B cell (primary cell): ENCODE measurements at regions not wholly inside any gene's neighbourhood (a gene's known extent, or its start where the extent isn't known, plus 50 kb on each side); places are given as distances from the start of the nearest gene placed in this dataset.

Experiments used
- ATAC-seq: fragments of 200-7000 bp; cut with Tn5 transposase; one replicate; pipeline ENCODE4 v1.10.0; 2021; ENCODE audit warnings: low read depth, mild to moderate bottlenecking, moderate number of reproducible peaks, moderate library complexity
- CTCF ChIA-PET: fragments of 350-600 bp; sonication (Branson Sonifier 250); formaldehyde crosslinking; loops from one replicate; lab custom pipeline; 2021; ENCODE audit warnings: antibody characterized with exemption, inconsistent platforms; lab: Charles Lee
- POLR2A ChIA-PET: fragments of 350-600 bp; sonication (Branson Sonifier 250); formaldehyde crosslinking; loops from one replicate; lab custom pipeline; 2021; ENCODE audit warnings: antibody characterized with exemption; lab: Charles Lee
- DNase-seq: peaks from one replicate; pipeline ENCODE4 v3.0.0; 2013
- H2AFZ ChIP-seq: 2 replicates; pipeline ENCODE4 v1.6.1; 2012; ENCODE audit warnings: mild to moderate bottlenecking, low read depth, low read length; ENCODE audit not compliant: insufficient read depth, poor library complexity, severe bottlenecking
- H3K27ac ChIP-seq, 2 donors: 1 replicate in 1 of 2; 2 replicates in 1 of 2; pipeline ENCODE4 v1.5.1; 2012 to 2013; ENCODE audit warnings: low read length in 2 of 2, mild to moderate bottlenecking in 2 of 2, moderate library complexity in 1 of 2
- H3K27me3 ChIP-seq, 4 experiments: fragments of 200-600 bp in 1 of 4; sonication (generic) in 1 of 4; replicated peaks in 1 of 4; 1 replicate in 2 of 4; 2 replicates in 2 of 4; pipeline versions ENCODE4 v1.6.1 to v1.7.0; 2013 to 2016; ENCODE audit warnings: low read length in 3 of 4, mild to moderate bottlenecking in 2 of 4, mixed read lengths in 1 of 4, moderate library complexity in 1 of 4; ENCODE audit not compliant: insufficient read depth in 4 of 4, control insufficient read depth in 3 of 4; ENCODE audit errors: control extremely low read depth in 1 of 4
- H3K36me3 ChIP-seq, 2 experiments: replicated peaks in 1 of 2; 1 replicate in 1 of 2; 2 replicates in 1 of 2; pipeline versions ENCODE4 v1.6.1 to v1.7.1; 2013; ENCODE audit warnings: low read length in 1 of 2; ENCODE audit not compliant: insufficient read depth in 2 of 2, control insufficient read depth in 1 of 2; ENCODE audit errors: control extremely low read depth in 1 of 2, extremely low read depth in 1 of 2
- H3K4me1 ChIP-seq, 2 donors: fragments of 200-600 bp in 1 of 2; sonication (generic) in 1 of 2; 1 replicate in 1 of 2; 2 replicates in 1 of 2; pipeline versions ENCODE4 v1.5.1 to v1.6.1; 2013 to 2017; ENCODE audit warnings: low read length in 2 of 2; ENCODE audit not compliant: control insufficient read depth in 2 of 2, insufficient read depth in 2 of 2
- H3K4me2 ChIP-seq: replicated peaks from 2 replicates; pipeline ENCODE3; 2012; ENCODE audit warnings: mild to moderate bottlenecking, low read depth, low read length; ENCODE audit not compliant: poor library complexity, severe bottlenecking
- H3K4me3 ChIP-seq, 5 experiments: fragments of 200-600 bp in 1 of 5; sonication (generic) in 1 of 5; 1 replicate in 3 of 5; 2 replicates in 2 of 5; pipeline versions ENCODE4 v1.5.1 to v1.7.0; 2011 to 2016; ENCODE audit warnings: low read length in 4 of 5, mild to moderate bottlenecking in 4 of 5, low read depth in 2 of 5, control low read depth in 1 of 5, moderate library complexity in 1 of 5; ENCODE audit not compliant: insufficient read depth in 1 of 5; ENCODE audit errors: control extremely low read depth in 1 of 5, extremely low read depth in 1 of 5
- H3K79me2 ChIP-seq: fragments of 200-600 bp; sonication (generic); one replicate; pipeline ENCODE4 v1.6.0; 2016; ENCODE audit warnings: low read length; ENCODE audit not compliant: control insufficient read depth, insufficient read depth
- H3K9ac ChIP-seq: fragments of 200-600 bp; sonication (generic); 2 replicates; pipeline ENCODE4 v1.6.1; 2017; ENCODE audit warnings: mild to moderate bottlenecking, low read length, moderate library complexity
- H3K9me3 ChIP-seq, 3 donors: one replicate each; pipeline versions ENCODE4 v1.6.1 to v1.7.1; 2013; ENCODE audit warnings: low read length in 2 of 3; ENCODE audit not compliant: control insufficient read depth in 2 of 3, insufficient read depth in 1 of 3; ENCODE audit errors: control extremely low read depth in 1 of 3
- H4K20me1 ChIP-seq: 2 replicates; pipeline ENCODE4 v1.6.0; 2012; ENCODE audit warnings: mild to moderate bottlenecking, low read length; ENCODE audit not compliant: insufficient read depth, control insufficient read depth, poor library complexity, severe bottlenecking
- H3K27ac Mint-ChIP-seq: one replicate; pipeline ENCODE4 v1.8.0; 2021; ENCODE audit warnings: mixed read lengths
- H3K27me3 Mint-ChIP-seq: one replicate; pipeline ENCODE4 v1.8.0; 2021; ENCODE audit warnings: mixed read lengths
- H3K4me1 Mint-ChIP-seq: one replicate; pipeline ENCODE4 v1.8.0; 2021; ENCODE audit warnings: mixed read lengths
- H3K4me3 Mint-ChIP-seq: one replicate; pipeline ENCODE4 v1.8.0; 2021; ENCODE audit warnings: mixed read lengths
- H3K9me3 Mint-ChIP-seq: one replicate; pipeline ENCODE4 v1.8.0; 2022; ENCODE audit warnings: mixed read lengths; ENCODE audit not compliant: insufficient read depth
- CTCF ChIP-seq: fragments of 200-600 bp; IDR thresholded peaks from one replicate; pipeline ENCODE4 v1.8.0; 2022; ENCODE audit warnings: antibody characterized with exemption, mild to moderate bottlenecking
- EZH2 ChIP-seq: IDR thresholded peaks from 2 replicates; pipeline ENCODE4 v1.6.1; 2012; ENCODE audit warnings: borderline replicate concordance, low read depth, mild to moderate bottlenecking, moderate library complexity, low read length; ENCODE audit not compliant: insufficient read depth, poor library complexity, severe bottlenecking
- WGBS: methylation state at CpG from one replicate; pipeline ENCODE4 v1.1.5; 2013; ENCODE audit warnings: missing lambda C conversion rate; ENCODE audit not compliant: insufficient coverage; 5-methylcytosine and 5-hydroxymethylcytosine counted together
- intact Hi-C: fragments of 100-400 bp; cut with micrococcal nuclease; formaldehyde crosslinking; loops from one replicate; pipeline ENCODE4 v1.10.0; 2022

DNA sequence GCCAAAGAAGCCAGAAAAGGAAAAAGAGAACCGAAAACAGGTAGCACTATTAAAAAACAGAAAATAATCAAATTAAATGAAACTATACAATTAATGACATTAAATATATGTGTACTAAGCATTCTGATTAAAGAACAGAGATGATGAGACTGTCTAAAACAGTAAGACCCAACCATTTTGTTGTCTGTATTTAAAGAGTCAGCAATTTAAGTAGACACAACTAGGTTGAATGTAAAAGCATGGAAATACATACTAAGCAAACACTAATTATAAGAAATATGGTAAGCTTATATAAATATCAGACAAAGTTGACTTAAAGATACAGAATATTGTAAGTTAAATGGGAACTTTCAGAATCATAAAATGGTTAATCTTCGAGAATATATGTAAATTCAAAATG, 774.6 kb upstream of the RAG2 start:
- WGBS: no CpG with 5 or more reads among the region's 2 CpGs
- no peaks in the 10 kb centered on the region for H3K27me3 ChIP-seq
- Mint-ChIP-seq H3K27ac (no peak overlapping the region), H3K27me3 (no peaks in the 10 kb centered on the region), H3K4me3 (no peak overlapping the region), H3K4me1 (no peaks in the 10 kb centered on the region), H3K9me3 (peaks cover 7% of the 10 kb centered on the region)
- H3K9me3 ChIP-seq: peaks cover 1 to 7% (median 2%) of the 10 kb centered on the region in 3 donors
- H3K4me2 ChIP-seq: no peak overlapping the region
- no peaks in the 10 kb centered on the region for H4K20me1 ChIP-seq
- intact Hi-C loops: no loop called here
- CTCF ChIA-PET: no interaction called here
- no peak overlapping the region for H3K27ac ChIP-seq
- no peak overlapping the region for H3K9ac ChIP-seq
- H2AFZ ChIP-seq: no peak overlapping the region
- POLR2A ChIA-PET: no interaction called here
- H3K4me1 ChIP-seq: no peaks in the 10 kb centered on the region
- ATAC-seq: no peak
- no peaks in the 10 kb centered on the region for H3K36me3 ChIP-seq
- TF ChIP-seq CTCF: no peak
- no peak for TF ChIP-seq EZH2
- H3K79me2 ChIP-seq: no peaks in the 10 kb centered on the region
- no peak for DNase-seq
- no peak overlapping the region for H3K4me3 ChIP-seq

GRCh38 chr11:37371346-37371970, 773.4 kb upstream of the RAG2 start:
- H3K4me2 ChIP-seq: no peak overlapping the region
- H2AFZ ChIP-seq: no peak overlapping the region
- H3K9me3 ChIP-seq: peaks cover 0 to 1% (median 0%) of the 10 kb centered on the region in 3 donors
- no peaks in the 10 kb centered on the region for H3K4me1 ChIP-seq
- Mint-ChIP-seq H3K4me3 (no peak overlapping the region), H3K27me3 (no peaks in the 10 kb centered on the region), H3K27ac (no peak overlapping the region), H3K4me1 (no peaks in the 10 kb centered on the region), H3K9me3 (peaks cover 6% of the 10 kb centered on the region)
- no peaks in the 10 kb centered on the region for H3K79me2 ChIP-seq
- H3K27ac ChIP-seq: no peak overlapping the region
- intact Hi-C loops: no loop called here
- H3K36me3 ChIP-seq: no peaks in the 10 kb centered on the region
- no peak for TF ChIP-seq EZH2
- TF ChIP-seq CTCF: no peak
- ChIA-PET POLR2A (no interaction called here), CTCF (no interaction called here)
- no peaks in the 10 kb centered on the region for H3K27me3 ChIP-seq
- H4K20me1 ChIP-seq: no peaks in the 10 kb centered on the region
- no peak for ATAC-seq
- no peak overlapping the region for H3K9ac ChIP-seq
- no peak for DNase-seq
- no peak overlapping the region for H3K4me3 ChIP-seq
